ENCODE measurements at regions not wholly inside any gene's neighbourhood (a gene's known extent, or its start where the extent isn't known, plus 50 kb on each side); places are given as distances from the start of the nearest gene placed in this dataset.

- DNase-seq (ENCODE audit: low spot score), result no peak
These were observed 379.7 kb upstream of the ZMIZ1 start for GRCh38 chr10:78688901-78689583.

DNA sequence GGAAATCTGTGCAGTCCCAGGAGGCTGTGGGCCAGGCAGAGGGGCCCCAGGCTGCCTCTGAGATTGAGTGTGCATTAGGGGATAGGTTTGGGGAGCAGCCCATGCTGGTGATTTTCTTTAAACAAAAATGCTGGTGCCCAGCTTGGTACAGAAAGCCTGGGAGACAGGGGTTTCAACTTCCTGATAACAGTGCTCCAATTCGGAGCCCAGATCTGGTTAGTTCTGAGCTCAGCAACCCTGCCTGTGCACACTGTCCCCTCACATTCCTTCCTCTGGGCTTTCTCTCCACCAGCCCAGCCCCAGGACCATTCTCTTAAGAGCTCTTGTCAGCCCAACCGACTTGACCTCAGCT lies 379.2 kb upstream of the ZMIZ1 start:
- DNase-seq (ENCODE audit: low spot score), result no peak

- DNase-seq (ENCODE audit: low spot score), result no peak
These were observed 378.2 kb upstream of the ZMIZ1 start for GRCh38 chr10:78690354-78691111.

DNA sequence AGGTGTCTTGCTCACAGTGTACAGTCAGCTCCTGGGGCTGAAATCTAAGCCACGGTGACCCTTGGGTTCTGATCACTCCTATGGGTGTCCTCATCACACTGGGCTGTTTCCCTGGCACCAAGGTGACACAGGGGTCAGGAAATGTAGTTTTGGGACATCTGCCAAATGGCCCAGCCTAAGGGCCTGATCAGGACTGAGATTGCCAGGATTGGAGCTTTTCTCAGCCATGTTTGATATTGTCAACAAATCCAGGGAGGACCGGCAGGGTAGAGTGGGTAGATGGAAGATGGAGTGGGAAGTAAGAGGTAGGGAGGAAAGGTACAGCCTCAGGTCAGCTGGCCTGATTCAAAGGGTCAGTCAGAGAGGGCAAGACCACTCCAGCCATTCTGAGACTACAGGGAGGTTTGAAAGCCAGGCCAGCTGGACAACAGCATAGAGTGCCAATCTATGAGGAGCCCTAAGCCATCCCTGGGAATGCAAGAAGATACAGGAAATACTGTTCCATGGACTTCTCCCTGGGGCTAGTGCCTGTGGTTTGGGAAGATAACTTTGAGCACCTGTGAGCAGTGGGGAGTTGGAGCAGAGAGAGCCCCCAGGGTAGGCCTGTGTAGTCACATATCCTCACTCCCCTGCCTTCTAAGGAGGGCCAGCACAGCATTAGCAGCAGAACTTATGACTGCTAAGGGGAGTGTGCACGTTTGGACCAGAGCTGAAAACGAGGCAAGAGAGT lies 377.3 kb upstream of the ZMIZ1 start:
- no peak for DNase-seq (ENCODE audit: low spot score)

DNA sequence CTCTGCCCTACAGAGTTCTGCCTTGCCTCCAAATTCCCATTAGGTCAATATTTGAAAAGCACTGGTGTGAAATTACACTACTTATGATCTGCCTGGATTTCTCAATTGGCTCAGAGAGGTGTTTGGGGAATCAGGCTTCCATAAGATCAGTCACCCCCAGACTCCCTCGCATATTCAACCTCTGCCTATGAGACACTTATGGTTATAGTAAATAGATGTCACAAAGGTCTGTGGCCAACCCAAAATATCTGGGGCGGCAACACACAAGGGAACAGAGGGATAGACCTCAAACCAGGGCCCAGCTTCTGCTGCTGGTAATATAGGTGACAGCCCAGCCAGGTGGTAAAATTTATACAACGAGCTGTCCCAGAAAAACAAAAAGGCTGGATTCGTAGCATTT lies 376.7 kb upstream of the ZMIZ1 start:
- no peak for DNase-seq (ENCODE audit: low spot score)

DNA sequence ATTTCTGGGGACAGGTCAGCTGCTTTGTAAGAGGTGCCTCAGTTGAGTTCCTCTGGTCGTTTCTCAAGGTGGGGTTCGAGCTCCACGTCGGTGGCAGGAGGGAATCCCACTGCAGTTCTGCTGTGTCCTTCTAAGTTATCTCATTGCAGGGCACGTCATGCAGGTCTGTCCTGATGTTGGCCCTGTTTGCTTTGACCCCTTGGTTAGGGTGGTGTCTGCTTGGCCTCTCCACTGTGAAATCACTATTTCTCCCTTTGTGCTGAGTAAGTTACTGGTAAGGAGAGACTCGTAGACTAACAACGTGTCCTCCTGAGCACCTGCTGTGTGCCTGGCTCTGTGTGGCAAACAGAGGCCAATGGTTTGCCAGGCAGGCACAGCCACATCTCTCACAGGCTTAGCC lies 372.9 kb upstream of the ZMIZ1 start:
- no peak for DNase-seq (ENCODE audit: low spot score)

DNA sequence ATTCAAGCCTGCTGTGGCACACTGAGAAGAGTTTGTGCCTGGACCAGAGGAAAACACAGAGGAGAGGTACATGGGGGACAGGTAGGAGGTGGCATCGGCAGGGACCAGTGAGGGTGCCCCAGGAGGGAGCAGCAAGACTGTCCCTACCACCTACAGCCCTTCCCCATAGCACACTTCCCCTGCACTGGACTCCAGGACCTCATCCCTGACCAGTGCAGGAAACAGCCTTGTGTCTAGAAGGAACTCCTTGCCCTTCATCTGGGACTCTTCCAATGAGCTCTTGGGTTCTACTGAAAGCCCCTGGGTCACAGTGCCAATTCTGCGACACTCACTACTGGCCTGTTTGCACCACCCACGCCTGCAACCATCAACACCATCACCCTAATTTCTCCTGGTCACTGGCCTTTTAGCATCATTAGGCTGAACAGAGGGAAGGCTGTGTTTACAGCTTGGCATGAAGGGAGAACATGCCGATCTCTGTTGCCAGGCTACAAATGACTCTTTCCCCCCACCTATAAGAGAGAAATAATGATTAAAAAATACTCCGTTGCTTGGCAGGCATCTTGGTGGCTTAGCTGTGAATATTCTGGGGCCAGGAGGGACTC lies 371.9 kb upstream of the ZMIZ1 start:
- DNase-seq (ENCODE audit: low spot score), result no peak

GRCh38 chr10:78699971-78700370 lies 368.8 kb upstream of the ZMIZ1 start:
- no peak for DNase-seq (ENCODE audit: low spot score)

GRCh38 chr10:78700413-78700812 lies 368.4 kb upstream of the ZMIZ1 start:
- no peak for DNase-seq (ENCODE audit: low spot score)

DNA sequence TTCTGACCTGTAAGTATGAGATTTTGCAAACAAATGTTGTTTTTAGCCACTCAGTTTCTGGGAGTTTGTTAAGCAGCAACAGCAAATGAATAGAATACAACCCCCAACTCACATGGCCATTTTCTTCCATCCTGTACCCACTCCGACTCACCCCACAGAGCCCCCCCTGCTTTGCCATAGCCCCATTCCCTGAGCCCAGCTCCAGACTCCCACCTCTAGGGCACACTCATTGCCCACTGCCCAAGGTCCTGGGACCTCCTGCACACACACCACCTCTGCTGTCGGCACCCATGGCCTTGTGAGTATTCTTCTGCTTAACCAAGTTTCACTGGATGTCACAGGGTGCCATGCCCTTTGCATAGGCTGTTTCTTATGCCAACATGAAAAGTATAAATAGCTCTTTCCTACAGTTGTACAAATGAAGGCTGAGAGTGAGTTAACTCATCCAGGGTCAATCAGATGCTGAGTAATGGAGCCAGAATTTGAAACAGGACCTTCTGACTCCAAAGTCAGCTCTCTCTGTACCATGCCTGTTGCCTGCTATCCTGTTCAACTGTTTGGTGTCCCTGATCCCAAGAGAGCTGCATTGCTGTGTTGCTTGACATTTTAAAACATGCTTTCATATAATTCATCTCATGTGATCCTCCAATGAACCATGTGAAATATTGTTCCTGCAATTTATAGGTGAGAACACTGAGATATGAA lies 367.8 kb upstream of the ZMIZ1 start:
- no peak for DNase-seq (ENCODE audit: low spot score)

DNA sequence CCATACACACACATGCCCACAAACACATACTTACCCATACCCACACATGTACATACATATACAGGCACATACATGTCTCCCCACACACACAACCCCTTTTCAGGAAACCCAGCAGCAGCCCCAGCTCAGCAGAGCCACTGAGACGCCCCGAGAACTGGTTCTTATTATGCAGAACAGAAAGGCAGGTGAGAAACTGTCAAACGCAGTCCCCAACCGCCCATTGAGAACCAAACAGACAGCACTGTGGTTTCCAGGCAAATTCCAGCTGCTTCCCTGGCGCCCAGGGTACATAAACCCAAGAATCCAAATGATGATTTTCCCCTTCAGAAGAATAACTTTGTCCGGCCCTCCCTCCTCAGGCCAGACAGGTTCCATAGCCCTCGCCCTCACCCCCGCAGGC lies 366.6 kb upstream of the ZMIZ1 start:
- no peak for DNase-seq (ENCODE audit: low spot score)

- DNase-seq (ENCODE audit: low spot score), result no peak
These were observed 365.9 kb upstream of the ZMIZ1 start for GRCh38 chr10:78702876-78703275.

DNA sequence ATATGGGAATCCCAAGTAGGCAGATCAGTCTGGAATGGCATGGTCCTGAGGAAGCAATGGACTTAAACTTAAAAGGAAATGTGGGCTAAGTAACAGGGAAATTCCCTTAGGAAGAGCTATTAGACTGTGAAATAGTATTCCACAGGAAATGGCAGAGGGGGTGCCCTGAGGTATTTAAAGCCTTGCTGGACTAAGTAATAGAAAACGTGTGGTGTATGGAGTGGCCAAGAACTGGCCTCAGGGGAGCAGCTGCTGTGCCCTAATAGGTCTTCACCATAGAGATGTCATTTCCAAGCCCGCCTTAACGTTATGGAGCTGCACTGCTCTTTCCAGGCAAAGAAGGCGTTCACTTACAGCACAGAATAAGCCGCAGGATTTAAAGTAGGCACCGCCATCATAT lies 365.2 kb upstream of the ZMIZ1 start:
- DNase-seq (ENCODE audit: low spot score), result no peak

DNA sequence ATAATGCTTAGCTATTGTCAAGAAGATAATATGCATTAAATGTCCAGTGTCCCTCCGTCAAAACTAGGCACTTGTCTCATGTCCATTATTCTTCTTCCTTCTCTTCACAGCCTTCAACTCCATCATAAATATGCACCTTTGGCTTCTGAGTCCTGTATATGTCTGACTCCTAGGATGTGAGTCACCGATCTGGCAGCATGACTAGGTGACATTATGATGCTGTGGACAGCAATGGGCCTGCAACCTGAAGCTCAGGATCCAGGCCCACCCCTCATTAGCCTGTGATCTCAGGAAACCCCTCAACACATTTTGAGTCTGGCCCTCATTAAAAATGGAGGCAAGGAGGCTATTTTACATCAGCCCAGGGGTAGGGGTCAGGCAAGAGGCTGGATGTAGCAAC lies 362.5 kb upstream of the ZMIZ1 start:
- no peak for DNase-seq (ENCODE audit: low spot score)

DNA sequence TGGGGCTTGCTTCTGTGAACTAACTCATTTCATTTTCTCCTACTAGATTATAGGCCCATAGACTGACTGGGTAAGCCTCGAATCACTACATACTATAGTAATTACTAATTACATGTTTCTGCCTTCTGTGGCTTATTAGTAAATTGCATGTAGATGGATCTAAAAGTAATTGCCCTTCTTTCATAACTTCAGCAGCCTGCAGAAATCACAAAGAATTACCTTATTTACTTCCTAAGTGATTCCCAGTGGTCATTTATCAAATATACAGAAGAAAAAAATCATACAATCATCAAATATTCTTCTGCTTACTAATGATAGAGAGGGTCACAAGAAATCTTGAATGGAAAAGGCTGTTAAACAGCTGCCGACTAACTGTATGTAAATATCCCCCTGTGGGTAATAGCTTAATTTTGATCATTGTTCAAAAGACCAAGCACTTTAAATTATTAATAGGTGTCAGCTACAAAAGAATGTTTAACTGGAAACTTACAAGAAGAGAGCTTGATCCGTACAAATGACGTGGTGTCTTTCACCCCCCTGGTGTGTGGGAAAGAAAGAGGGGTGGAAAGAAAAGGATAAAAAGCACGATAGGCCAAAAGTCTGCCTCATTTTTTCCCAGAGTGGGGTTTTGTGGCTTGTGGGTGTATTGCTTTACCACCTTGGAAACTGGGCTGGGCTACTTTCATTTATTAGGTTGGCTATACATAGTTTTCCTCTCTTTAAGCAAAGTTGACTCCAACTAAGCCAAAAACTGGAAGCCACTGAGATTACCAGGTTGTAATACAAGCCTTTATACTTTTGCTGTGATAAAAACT lies 361.8 kb upstream of the ZMIZ1 start:
- no peak for DNase-seq (ENCODE audit: low spot score)

DNA sequence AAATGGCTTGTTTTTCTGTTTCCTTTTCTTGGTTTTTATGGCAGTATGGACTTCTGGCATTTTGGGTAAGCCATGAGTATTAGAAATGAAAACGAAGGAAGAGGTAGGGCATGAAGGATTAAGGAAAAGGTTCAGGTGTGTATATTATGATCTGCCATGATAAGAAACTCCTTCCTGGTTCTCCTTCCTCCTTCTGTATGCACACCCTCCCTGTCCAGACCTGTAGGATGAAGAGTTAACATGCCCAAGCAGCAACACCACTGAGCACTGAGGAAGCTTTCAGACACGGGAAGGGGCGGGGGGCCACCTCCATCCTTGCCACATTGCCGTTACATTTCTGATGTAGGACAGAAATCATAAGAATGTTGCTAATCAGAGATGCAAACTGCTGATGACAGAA lies 361.0 kb upstream of the ZMIZ1 start:
- DNase-seq (ENCODE audit: low spot score), result no peak

DNA sequence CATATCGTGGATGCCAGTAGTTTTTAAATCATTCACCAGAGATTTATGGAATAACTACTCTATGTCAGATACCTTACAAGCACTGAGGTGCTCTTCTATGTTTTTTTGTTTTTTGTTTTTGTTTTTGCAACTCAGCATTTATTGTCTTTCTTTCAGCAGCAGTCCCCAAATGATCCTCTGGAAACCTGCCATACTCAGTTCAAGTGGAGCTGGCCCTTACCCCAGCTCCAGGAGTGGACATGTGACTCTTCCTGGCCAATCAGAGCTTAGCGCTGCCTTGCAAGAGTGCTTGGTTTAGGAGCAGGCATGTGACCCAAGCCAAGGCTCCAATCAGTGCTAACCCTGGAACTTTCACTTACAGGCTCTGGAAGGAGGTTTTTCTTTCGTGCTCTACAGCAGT lies 356.6 kb upstream of the ZMIZ1 start:
- no peak for DNase-seq (ENCODE audit: low spot score)

DNA sequence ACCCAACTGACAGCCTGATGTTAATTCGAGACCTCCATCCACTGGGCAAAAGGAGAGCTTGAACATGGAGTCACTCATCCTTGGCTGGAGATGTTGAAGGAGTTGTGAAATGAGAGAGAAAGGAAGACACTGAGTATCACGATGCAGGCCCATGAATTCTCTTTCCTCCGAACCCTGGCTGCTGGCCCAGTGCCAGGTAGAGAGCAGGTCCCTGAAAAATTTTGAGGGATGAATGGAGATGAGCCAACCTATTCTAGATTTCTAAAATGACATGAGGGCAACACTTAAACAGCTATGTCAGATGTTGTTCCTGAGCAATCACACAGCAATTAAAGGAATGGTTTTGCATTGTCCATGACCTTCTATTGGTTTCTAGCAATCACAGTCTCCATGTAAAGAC lies 355.1 kb upstream of the ZMIZ1 start:
- no peak for DNase-seq (ENCODE audit: low spot score)

DNA sequence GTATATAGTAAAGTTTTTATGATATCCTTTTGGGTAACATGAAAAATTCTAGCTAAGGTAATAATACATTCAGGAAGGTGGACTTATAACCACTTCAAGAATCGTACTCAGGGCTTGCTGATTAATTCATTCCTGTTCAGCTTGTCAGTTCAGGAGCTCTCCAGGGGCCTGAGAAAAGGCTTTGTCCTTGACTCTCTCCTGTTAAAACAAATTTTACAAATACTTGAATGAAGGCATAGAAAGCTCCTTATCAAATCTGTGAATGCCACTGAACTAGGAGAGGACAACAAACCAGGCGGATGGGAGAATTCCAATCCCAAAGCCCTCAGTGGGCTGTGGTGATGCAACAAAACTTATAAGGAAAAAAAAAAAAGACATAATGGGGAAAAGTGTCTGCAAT lies 354.5 kb upstream of the ZMIZ1 start:
- no peak for DNase-seq (ENCODE audit: low spot score)

DNA sequence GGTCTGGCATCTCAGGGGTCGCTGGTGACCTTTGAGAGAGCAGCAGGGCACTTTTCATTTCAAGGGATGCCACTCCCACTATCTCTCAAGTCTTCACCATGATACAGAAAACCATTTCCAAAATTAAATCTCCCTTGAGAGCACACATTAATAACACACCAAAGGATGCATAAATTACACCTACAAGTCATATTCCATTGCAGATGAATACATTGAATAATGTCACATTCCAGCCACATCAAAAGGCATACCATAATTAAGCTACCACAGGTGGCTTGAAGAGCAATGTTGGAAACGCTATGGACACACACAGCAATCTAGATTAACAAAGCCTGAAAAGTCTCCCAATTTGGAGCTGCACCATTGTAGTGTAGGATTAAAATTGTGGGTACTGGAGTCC lies 353.3 kb upstream of the ZMIZ1 start:
- DNase-seq (ENCODE audit: low spot score), result no peak

GRCh38 chr10:78716043-78716660 lies 352.6 kb upstream of the ZMIZ1 start:
- no peak for DNase-seq (ENCODE audit: low spot score)
